Fibroblast of skin of abdomen (primary cell): ENCODE measurements at regions not wholly inside any gene's neighbourhood (a gene's known extent, or its start where the extent isn't known, plus 50 kb on each side); places are given as distances from the start of the nearest gene placed in this dataset.

Experiments
- DNase-seq: peaks from one replicate; pipeline ENCODE4 v3.0.0-alpha.2; 2013

- DNase-seq, result peak; percentile 53
Measured at GRCh38 chr14:96143906-96144305, 60.7 kb upstream of the BDKRB2 start.

- DNase-seq, result peak; percentile 88
Measured at GRCh38 chr14:96145116-96145864, 59.3 kb upstream of the BDKRB2 start.

- DNase-seq, result peak; percentile 76
Measured at GRCh38 chr14:96146131-96146771, 58.4 kb upstream of the BDKRB2 start.

GRCh38 chr14:96148631-96149030, 56.0 kb upstream of the BDKRB2 start:
- DNase-seq, result no peak

GRCh38 chr14:96149131-96149530, 55.5 kb upstream of the BDKRB2 start:
- DNase-seq, result no peak

GRCh38 chr14:96150214-96150613, 54.4 kb upstream of the BDKRB2 start:
- no peak for DNase-seq

GRCh38 chr14:96151242-96151641, 53.4 kb upstream of the BDKRB2 start:
- no peak for DNase-seq

- no peak for DNase-seq
Measured at GRCh38 chr14:96153003-96153402, 51.6 kb upstream of the BDKRB2 start.
